Osteoblast (primary cell): ENCODE measurements at regions not wholly inside any gene's neighbourhood (a gene's known extent, or its start where the extent isn't known, plus 50 kb on each side); places are given as distances from the start of the nearest gene placed in this dataset.

Experiments
- DNase-seq: peaks from one replicate; pipeline ENCODE4 v3.0.0; 2011; ENCODE audit warnings: low spot score, mixed read lengths; ENCODE audit not compliant: insufficient read length; ENCODE audit errors: missing footprints
- H2AFZ ChIP-seq: 2 replicates; pipeline ENCODE4 v1.6.0; 2011; ENCODE audit warnings: mild to moderate bottlenecking, low read length
- H3K27ac ChIP-seq: 2 replicates; pipeline ENCODE4 v1.5.1; 2011; ENCODE audit warnings: mild to moderate bottlenecking, low read depth, low read length, moderate library complexity
- H3K27me3 ChIP-seq: 2 replicates; pipeline ENCODE4 v1.6.0; 2012; ENCODE audit warnings: mild to moderate bottlenecking, control low read depth, inconsistent platforms, low read length, moderate library complexity; ENCODE audit not compliant: insufficient read depth
- H3K36me3 ChIP-seq: 2 replicates; pipeline ENCODE4 v1.5.1; 2011; ENCODE audit warnings: mild to moderate bottlenecking, low read length, control low read depth, moderate library complexity; ENCODE audit not compliant: insufficient read depth
- H3K4me1 ChIP-seq: 2 replicates; pipeline ENCODE4 v1.5.1; 2011; ENCODE audit warnings: mild to moderate bottlenecking, low read length, control low read depth, moderate library complexity; ENCODE audit not compliant: insufficient read depth
- H3K4me2 ChIP-seq: 2 replicates; pipeline ENCODE4 v1.6.0; 2011; ENCODE audit warnings: mild to moderate bottlenecking, low read length; ENCODE audit not compliant: insufficient read depth
- H3K4me3 ChIP-seq: fragments of 200-600 bp; sonication (generic); 3 replicates; pipeline ENCODE4 v1.5.1; 2012; ENCODE audit warnings: mild to moderate bottlenecking, low read length, inconsistent platforms; ENCODE audit not compliant: insufficient read depth
- H3K79me2 ChIP-seq: 2 replicates; pipeline ENCODE4 v1.6.0; 2012; ENCODE audit warnings: mild to moderate bottlenecking, low read length, control low read depth, inconsistent platforms; ENCODE audit not compliant: insufficient read depth
- H3K9me3 ChIP-seq: 2 replicates; pipeline ENCODE4 v1.5.1; 2011; ENCODE audit warnings: low read depth, low read length, control low read depth
- H4K20me1 ChIP-seq: 2 replicates; pipeline ENCODE4 v1.6.0; 2012; ENCODE audit warnings: mild to moderate bottlenecking, low read length, control low read depth; ENCODE audit not compliant: insufficient read depth
- CTCF ChIP-seq: IDR thresholded peaks from 2 replicates; pipeline ENCODE4 v1.5.1; 2011; ENCODE audit warnings: mild to moderate bottlenecking, low read depth, low read length, moderate library complexity; ENCODE audit errors: extremely low read depth

GRCh38 chr15:31484986-31485385 is 158.4 kb downstream of the KLF13 start:
- Histone ChIP-seq H3K4me1 (peaks cover 22% of the 10 kb centered on the region), H2AFZ (no peak overlapping the region), H3K27me3 (peaks cover 36% of the 10 kb centered on the region), H3K4me2 (no peak overlapping the region), H4K20me1 (no peaks in the 10 kb centered on the region), H3K27ac (no peak overlapping the region), H3K79me2 (no peaks in the 10 kb centered on the region), H3K36me3 (no peaks in the 10 kb centered on the region), H3K4me3 (no peak overlapping the region), H3K9me3 (no peaks in the 10 kb centered on the region)
- no peak for TF ChIP-seq CTCF
- DNase-seq: no peak

- no peak overlapping the region for H3K27ac ChIP-seq
- H3K9me3 ChIP-seq: no peaks in the 10 kb centered on the region
- no peak overlapping the region for H2AFZ ChIP-seq
- no peaks in the 10 kb centered on the region for H4K20me1 ChIP-seq
- no peak overlapping the region for H3K4me2 ChIP-seq
- H3K79me2 ChIP-seq: no peaks in the 10 kb centered on the region
- H3K27me3 ChIP-seq: peaks cover 32% of the 10 kb centered on the region
- TF ChIP-seq CTCF: no peak
- peaks cover 22% of the 10 kb centered on the region for H3K4me1 ChIP-seq
- no peak overlapping the region for H3K4me3 ChIP-seq
- no peak for DNase-seq
- H3K36me3 ChIP-seq: no peaks in the 10 kb centered on the region
These were observed 158.8 kb downstream of the KLF13 start for GRCh38 chr15:31485431-31485830.

- no peaks in the 10 kb centered on the region for H3K36me3 ChIP-seq
- no peak overlapping the region for H3K27ac ChIP-seq
- DNase-seq: no peak
- H4K20me1 ChIP-seq: no peaks in the 10 kb centered on the region
- no peaks in the 10 kb centered on the region for H3K79me2 ChIP-seq
- peaks cover 26% of the 10 kb centered on the region for H3K27me3 ChIP-seq
- no peaks in the 10 kb centered on the region for H3K9me3 ChIP-seq
- H3K4me2 ChIP-seq: no peak overlapping the region
- H3K4me3 ChIP-seq: no peak overlapping the region
- peaks cover 22% of the 10 kb centered on the region for H3K4me1 ChIP-seq
- no peak overlapping the region for H2AFZ ChIP-seq
- TF ChIP-seq CTCF: no peak
These were observed 159.4 kb downstream of the KLF13 start for GRCh38 chr15:31485911-31486461.

- Histone ChIP-seq H3K27ac (no peak overlapping the region), H3K27me3 (peaks cover 21% of the 10 kb centered on the region), H3K4me1 (peaks cover 22% of the 10 kb centered on the region), H3K36me3 (no peaks in the 10 kb centered on the region), H3K4me3 (no peak overlapping the region), H2AFZ (no peak overlapping the region), H3K4me2 (no peak overlapping the region), H3K79me2 (no peaks in the 10 kb centered on the region), H4K20me1 (no peaks in the 10 kb centered on the region), H3K9me3 (no peaks in the 10 kb centered on the region)
- no peak for TF ChIP-seq CTCF
- no peak for DNase-seq
These were observed 159.9 kb downstream of the KLF13 start for GRCh38 chr15:31486506-31486905.
